Renal cortical epithelial cell (primary cell): ENCODE measurements at regions not wholly inside any gene's neighbourhood (a gene's known extent, or its start where the extent isn't known, plus 50 kb on each side); places are given as distances from the start of the nearest gene placed in this dataset.

Source experiments
- DNase-seq: peaks from one replicate; pipeline ENCODE4 v3.0.0-alpha.2; 2011; ENCODE audit warnings: low read depth

DNA sequence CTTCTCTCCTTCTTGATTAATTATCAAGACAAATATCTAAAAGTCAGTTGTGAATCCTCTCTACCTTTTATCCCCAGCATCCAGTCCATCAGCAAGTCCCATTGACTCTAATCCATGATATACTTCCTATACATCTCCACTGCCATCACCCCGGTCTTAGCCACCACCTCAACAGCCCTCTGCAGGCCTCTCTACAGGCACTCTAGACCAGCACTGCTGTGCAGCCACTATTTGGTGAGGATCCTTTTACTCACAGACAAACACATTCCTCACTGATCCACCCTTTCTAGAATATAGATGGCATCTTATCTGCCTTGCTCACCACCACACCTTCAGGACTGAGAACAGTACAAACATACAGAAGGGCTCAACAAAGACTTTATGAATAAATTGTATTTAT, 221.7 kb downstream of the RFC3 start:
- DNase-seq = no peak

DNA sequence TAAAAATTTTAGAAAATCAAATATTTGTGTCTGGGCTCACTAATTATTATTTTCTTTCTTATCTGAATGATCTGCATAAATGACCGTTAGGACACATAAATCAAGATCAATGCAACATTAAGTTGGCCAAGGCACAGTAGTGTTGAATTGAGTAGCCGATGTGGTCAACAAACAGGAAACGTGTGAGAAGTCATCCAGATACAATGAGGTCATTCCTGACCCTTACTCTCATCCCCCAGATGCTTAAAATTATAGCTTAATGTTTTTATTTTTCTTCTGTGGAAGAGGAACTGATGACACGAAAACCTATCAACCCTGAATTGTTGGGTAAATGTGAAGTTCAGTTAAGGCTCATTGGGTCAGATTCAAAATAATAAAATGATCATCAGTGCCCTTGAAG, 222.9 kb downstream of the RFC3 start:
- no peak for DNase-seq

DNA sequence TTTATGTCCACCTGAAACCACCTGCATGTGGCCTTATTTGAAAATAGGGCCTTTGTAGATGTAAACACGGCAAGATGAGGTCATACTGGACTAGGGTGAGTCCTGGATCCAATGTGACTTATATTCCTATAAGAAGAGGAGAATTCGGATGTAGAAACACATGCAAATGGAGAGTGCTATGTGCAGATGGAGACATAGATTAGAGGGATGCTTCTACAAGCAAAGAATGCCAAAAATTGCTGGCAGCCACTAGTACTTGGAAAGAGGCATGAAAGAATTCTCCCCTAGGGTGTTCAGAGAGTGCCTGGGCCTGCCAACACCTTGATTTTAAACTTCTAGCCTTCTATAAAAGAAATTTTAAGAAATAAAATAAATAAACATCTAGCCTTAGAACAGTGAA, 226.1 kb downstream of the RFC3 start:
- no peak for DNase-seq

DNA sequence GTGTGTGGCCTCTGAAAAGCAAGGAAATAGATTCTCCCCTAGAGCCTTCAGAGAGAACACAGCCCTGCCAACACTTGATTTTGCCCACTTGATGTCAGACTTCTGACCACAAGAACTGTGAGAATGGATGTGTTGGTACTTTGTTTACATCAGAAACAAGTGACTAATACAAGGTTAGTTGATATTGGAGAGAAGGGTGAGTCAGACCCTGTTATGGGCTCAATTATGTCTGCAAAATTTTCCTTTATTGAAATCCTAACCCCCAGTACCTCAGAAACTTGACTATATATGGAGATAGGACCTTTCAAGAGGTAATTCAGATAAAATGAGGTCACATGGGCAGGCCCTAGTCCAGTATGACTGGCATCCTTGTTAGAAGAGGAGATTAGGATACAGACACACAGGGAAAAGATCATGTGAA, 226.7 kb downstream of the RFC3 start:
- DNase-seq = peak; percentile 89

DNA sequence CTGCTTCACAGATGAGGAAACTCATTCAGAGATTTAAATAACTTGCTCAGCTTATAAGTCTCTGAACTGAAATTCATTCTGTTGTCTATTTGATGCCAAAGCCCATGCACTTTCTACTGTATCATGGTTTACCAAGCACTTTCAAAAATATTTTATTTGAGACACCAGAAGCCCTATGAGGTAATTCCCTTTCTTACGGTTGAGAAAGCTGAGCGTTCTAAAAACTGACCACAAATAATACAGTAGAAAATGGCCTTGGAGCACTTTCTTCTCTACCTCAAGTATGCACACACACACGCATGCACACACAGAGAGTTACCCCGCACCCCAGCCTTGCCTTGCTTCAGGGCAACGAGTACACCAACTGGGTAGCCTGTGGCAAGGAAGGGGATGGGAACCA, 228.5 kb downstream of the RFC3 start:
- no peak for DNase-seq

DNA sequence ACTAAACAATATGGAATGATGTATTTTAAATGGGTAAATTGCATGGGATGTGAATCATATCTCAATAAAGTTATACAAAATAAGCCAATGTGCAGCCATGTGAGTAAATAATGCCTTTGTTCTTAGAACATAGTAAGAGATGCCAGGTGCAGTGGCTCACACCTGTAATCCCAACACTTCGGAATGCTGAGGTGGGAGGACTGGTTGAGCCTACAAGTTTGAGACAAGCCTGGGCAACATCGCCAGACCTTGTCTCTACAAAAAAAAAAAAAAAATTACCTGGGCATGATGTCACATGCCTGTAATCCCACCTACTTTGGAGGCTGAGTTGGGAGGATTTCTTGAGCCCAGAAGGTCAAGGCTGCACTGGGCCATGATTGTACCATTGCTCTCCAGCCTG, 230.7 kb downstream of the RFC3 start:
- DNase-seq = no peak

DNA sequence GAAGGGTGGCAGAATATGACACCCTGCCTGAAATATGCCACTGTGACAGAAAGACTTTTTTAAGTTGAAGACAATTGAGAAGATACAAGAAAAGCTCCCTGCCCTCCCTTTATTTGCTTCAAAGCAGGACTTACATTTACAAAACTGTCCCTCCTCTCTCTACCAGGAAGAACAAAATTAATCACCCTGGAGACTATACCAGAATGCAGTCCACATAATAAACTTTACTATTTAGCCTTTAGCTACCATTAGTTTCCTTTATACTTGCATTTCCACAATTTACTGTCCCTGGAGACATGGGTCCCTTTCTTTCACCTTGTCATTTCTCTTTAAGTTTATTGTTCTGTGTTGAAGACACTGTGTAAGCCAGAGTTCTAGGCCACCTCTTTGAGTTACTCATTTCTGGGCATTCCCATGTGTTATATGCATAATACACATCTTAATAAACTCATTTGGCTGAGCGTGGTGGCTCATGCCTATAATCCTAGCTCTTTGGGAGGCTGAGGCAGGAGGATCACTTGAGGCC, 238.8 kb downstream of the RFC3 start:
- DNase-seq = no peak

DNA sequence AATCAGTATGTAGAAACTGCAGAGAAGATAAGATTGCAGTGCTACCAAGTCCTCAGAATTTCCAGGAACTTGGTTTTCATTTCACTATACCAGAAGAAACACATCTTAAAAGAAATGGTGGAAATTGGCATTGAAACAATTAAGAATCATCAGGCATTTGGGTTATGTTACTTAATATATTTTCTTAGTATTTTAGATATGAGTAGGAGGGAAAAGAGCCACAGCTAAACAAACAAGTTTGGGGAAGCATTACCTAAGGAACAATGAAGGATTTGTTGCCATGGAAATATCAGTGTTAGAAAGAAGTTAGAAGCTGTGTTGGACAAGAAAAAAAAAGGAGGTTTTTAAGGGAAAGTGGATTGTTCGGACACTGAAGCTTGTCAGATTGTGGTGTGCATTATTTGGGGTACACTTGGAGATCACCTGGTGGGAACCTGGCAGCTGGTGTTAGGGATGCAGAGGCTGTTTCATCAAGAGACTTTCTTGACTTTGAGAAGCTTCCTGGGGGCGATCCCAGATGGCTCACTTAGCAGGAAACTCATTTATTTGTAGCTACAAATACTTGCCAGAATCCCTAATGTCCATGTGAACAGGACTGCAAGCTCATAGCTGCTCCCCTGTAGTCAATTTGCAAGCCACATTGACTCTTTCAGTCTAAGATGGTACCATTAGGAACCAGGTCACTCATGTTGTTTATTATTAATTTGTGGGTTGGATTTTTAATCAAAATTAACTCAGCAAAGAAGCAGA, 246.7 kb downstream of the RFC3 start:
- peak; percentile 36 for DNase-seq

DNA sequence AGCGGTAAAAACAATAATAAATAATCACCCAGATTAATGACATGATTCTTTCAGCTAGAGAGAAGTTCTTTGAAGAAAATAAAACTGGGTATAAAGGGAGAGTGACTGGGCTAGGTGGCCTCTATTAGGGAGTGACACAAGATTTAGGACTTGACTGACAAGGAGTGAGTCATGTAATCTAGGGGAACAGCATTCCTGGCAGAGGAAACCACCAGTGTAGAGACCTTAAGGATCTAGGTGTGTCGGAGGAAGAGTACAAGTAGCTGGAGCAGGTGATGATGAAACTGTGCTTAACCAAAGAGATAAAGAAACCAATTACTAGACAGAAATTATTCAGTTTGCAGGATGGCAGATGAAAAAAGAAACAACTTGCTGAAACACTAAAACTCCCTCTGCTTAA, 248.0 kb downstream of the RFC3 start:
- DNase-seq = peak; percentile 57

DNA sequence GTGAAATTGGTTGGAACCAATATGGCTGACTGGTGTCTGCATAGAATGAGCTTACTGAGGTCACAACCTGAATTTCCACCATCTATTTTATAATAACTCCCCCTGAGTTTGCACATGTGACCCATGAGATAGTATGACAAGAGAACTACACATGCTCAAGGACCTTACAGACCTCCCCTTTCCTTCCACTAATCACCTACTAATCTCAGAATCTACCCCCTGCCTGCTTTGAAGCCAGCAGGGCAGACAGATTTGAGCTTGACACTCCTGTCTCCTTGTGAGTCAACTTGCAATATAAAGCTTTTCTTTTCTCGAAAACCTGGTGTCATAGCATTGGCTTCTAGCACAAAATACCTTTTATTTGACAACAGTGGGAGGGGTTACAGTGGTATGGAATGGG, 248.4 kb downstream of the RFC3 start:
- no peak for DNase-seq

DNA sequence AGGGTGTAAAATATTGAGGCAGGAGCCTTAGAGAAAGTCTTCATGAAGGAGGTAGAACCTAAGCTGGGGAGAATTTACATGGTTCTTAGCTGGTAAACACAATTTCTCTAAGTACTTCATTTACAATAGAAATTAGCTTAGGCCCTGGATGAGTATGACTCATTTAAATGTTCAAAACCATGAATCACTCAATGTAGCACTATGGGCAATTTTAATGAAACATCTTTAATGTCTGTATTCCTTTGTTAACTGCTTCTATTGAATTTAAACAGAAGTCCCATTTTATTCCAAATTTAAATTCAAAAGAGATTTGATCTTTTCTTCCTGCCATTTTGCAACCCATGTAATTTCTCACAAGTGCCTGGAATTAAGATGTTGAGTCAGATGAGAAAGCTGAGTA, 252.1 kb downstream of the RFC3 start:
- DNase-seq = peak; percentile 74

DNA sequence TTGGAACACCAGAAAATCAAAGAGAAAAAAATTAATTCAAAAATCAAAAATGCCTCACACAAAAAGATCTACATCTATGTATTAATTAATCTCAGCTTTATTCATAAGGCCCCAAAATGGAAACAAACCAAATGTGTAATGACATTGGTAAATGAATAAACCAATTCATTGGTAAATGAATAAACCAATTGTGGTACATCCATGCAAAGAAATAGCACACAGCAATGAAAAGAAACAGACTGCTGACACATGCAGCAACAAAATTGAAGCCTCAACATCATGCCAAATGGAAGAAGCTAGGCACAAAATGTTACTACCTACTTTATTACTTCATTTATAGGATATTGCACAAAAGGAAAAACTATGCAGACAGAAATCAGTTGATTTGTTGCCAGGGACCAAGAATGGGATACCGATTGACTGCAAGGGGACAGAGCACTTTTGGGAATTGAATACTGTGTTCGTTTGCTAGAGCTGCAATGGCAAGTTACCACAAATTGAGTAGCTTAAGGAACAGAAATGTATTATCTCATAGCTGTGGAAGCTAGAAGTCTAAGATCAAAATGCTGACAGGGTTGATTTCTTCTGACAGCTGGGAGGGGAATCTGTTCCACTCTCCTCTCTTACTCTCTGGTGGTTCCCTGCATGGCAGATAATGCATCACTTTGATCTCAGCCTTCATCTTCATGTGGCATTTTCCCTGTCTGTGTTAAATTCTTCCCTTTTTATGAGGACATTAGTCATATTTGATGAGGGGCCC, 252.8 kb downstream of the RFC3 start:
- DNase-seq = no peak

DNA sequence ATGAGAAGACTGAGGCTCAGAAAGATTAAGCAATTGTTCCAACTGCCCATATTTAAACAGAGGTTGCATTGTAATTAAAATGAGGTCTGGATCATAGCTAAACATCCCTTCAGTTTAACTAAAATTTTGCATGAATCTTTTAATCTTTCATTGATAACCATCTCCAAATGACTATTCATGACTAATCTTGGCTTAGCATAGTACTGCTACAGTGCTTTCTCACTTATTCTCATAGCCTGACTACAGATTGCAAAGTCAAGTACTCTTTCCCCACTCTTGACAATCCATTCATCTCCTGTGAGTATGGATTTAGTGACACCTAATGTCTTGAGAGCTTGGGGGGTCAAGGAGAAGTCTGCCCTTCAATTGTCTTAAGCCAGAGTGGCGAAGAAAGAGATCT, 258.4 kb downstream of the RFC3 start:
- no peak for DNase-seq

DNA sequence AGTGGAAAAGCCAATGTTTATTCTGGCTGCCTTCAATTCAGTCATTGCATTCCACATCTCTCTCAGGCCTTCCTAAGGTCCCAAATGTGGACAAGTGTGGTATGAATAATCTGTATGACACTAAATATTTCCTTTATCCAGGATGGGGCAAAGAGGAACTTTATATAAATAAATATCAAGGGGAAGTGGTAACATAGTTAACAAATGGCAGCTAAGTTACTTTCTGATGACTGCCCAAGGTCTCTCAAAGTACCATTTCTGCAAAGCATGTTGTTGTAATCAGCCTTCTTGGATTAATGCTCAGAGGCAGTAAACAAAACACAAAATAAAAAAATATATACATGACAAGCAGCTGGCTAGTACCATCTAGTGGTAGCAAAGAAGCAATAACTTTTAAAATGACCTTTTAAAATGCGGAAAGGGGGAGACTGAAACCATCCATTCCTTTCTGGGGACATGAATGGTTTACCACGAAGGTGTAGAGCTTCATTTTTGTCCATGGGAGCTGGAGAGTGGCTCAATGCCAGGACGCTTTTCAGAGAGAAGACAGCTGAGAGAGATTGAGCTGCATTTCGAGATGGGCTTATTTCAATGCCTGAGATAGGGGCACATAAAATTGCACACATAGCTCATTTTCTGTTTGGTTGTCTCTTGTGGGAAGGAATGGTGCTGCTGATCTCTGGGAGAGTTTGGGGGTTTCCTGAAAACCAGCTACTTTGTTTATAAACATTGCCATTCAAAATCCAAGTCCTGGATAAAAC, 259.2 kb downstream of the RFC3 start:
- peak; percentile 34 for DNase-seq

DNA sequence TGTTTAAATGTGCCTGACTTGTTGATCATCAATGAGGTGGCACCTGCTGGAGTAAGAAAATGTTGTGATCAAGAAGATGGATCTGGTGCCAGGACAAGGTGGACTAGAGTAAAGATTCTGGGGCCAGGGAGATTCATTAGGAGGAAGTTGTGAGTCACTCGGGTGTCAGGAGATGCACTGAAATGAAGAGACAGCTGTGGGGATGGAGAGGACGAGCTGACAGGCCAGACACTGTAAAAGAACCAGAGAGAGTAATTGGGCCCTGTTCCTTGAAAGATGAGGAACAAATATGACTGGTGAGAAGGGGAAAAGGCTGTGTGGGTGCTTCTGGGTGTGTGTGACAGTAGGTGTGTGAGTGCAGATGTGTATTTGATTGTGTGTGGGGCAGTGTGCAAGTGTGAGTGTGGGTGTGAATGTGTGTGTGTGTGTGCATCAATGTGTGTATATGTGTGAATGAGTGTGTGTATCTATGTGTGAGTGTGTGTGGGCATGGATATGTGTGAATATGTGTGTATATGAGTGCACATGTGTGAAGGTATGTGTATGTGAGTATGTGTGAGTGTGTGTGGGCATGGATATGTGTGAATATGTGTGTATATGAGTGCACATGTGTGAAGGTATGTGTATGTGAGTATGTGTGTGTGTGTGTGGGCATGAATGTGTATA, 260.5 kb downstream of the RFC3 start:
- DNase-seq = no peak

DNA sequence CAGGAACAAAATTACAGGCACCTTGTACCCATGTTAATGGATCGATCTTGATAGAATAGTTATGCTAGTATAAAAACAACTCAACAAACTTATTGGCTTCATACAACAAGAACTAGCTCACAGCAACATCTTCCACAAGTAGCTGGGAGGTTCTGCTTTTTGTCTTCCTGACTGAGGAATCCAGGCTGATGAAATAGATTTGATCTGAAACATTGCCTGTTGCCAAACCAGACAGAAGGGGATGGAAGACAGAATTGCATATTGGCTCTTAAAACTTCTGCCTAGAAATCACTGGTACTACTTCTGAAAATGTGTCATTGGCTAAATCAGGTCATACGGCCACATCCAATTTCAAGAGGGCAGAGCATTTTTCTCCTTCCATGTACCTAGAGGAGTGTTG, 267.3 kb downstream of the RFC3 start:
- DNase-seq = no peak

DNA sequence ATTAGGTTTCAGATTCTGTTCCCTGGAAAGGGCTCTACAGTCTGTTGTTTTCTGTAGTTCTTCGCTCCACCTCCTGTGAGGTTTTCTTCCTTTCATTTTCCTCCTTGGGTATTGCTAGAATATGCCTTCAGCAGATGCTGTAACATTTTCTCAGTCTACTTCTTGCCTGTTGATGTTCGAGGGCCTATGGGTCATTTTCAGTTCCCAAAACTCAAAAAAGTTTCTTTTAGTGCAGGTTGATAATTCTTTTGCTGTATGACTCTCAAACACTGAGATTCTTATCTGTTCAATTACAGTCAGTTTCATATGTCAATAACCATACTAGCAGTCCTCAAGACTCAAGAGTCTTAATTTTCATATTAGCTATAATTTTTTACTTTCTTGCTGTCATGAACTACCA, 268.3 kb downstream of the RFC3 start:
- DNase-seq = no peak

DNA sequence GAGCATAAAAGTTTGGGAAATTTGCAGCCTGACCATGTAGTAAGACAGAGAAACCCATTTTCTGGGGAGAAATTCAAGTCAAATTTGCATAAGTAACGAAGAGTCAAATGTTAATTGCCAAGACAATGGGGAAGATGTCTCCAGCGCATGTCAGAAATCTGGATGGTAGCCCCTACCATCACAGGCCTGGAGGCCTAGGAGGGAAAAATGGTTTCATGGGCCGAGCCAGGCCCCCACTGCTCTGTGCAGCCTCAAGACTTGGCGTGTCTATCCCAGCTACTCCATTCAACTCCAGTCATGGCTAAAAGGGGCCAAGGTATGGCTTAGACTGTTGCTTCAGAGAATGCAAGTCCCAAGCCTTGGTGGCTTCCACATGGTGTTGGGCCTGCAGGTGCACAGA, 269.8 kb downstream of the RFC3 start:
- no peak for DNase-seq

DNA sequence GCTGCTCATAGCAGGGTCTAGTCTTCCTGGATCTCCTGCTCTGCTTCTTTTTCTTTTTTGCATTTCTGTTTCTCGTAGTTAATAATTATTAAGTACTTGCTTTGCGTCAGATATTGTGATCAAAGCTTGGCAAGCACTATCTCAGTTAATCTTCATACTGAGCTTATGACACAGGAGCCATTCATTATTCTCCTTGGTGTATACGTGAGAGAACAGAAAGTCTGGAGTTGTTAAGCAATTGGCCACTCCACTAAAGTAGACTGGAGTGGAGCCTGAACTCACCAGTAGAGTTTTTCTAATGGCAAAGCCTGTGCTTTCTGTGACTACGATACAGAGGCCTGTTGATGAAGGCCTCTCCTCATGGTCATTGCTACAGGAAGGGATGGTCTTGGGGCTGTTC, 285.9 kb downstream of the RFC3 start:
- DNase-seq = peak; percentile 75

DNA sequence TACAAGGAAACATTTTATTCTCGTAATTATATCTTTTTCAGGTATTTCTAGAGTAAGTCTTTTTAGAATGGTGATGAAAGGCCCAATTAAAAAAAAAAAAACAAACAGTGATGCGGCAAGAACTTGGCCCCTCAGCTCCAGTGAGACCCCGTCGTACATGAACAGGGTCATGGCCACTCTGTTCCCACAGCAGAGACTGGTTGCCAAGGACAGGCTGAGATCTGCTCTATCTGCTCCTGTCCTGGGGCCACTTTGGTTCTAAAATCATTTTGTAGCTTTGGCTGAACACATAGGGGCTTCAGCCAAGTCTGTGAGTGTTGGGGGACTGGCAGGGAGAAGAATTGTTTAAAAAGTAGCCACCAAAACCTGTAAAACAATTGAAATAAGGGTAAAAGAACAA, 286.9 kb downstream of the RFC3 start:
- DNase-seq = no peak

DNA sequence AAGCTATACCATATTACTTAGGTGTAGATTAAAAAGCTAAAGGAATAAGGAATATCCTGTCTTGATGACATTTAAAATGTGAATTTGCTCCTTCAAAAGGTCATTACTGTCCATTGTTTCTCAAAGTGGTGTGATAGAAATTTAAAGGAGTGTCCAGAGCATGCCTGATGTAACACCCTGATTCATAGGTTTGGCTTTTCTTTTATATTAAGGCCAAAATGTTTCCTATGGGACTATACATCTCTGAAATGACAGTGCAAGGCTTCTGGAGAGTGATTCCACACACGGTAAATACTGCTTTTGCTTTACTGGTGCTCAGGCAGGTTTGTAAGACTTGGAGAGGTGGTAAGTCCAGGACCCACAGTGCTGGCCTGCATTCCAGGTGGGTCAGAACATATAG, 289.9 kb downstream of the RFC3 start:
- peak; percentile 4 for DNase-seq

DNA sequence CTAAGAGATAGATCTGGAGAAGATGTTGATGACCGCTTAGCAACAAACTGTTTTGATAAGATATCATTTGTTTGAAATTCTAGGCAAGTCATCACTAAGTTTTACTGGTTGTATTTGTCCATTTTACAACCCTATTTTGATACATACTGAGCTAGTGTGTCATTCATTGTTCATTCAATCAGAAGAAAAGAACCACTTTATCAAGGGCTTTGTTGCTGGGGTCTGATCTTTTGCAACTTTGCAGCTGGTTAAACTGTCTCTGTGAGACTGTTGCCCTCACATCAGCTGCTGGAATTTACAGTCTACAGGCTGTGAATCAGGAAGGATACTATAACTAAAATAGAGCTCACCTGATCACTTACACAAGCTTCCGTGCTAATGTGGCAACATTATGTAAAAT, 290.5 kb downstream of the RFC3 start:
- peak; percentile 7 for DNase-seq
